MCF 10A (cell line): ENCODE measurements at regions not wholly inside any gene's neighbourhood (a gene's known extent, or its start where the extent isn't known, plus 50 kb on each side); places are given as distances from the start of the nearest gene placed in this dataset.

Source experiments
- BruUV-seq: library from RNA; stranded (reverse); fragments of 400-500 nt; replicated peaks from 2 replicates; lab custom pipeline; 2021; lab: Mats Ljungman, UMichigan
- CTCF ChIA-PET: fragments of 300-600 bp; sonication (Branson Sonifier 250); formaldehyde crosslinking; extraction: SDS; loops from one replicate; lab custom pipeline; 2021; ENCODE audit warnings: antibody characterized with exemption, inconsistent platforms; lab: Yijun Ruan, JAX
- POLR2A ChIA-PET: fragments of 300-600, 350-650 bp; sonication (Branson Sonifier 250); formaldehyde crosslinking; extraction: SDS; loops from one replicate; lab custom pipeline; 2020; ENCODE audit warnings: antibody characterized with exemption, inconsistent platforms; lab: Yijun Ruan, JAX
- DNase-seq: peaks from one replicate; pipeline ENCODE4 v3.0.0-alpha.2; 2018; ENCODE audit not compliant: unreplicated experiment
- H3K27ac Mint-ChIP-seq: one replicate; pipeline ENCODE4 v1.8.0; 2022; ENCODE audit warnings: mild to moderate bottlenecking, low read depth, mixed read lengths; ENCODE audit not compliant: unreplicated experiment
- H3K27me3 Mint-ChIP-seq: one replicate; pipeline ENCODE4 v1.8.0; 2022; ENCODE audit warnings: mixed read lengths; ENCODE audit not compliant: insufficient read depth, unreplicated experiment
- H3K36me3 Mint-ChIP-seq: one replicate; pipeline ENCODE4 v1.8.0; 2022; ENCODE audit warnings: mild to moderate bottlenecking, moderate library complexity, mixed read lengths; ENCODE audit not compliant: insufficient read depth, unreplicated experiment
- H3K4me1 Mint-ChIP-seq: one replicate; pipeline ENCODE4 v1.8.0; 2022; ENCODE audit warnings: mixed read lengths; ENCODE audit not compliant: insufficient read depth, unreplicated experiment
- H3K4me3 Mint-ChIP-seq: one replicate; pipeline ENCODE4 v1.8.0; 2022; ENCODE audit warnings: mild to moderate bottlenecking, moderate library complexity, mixed read lengths; ENCODE audit not compliant: unreplicated experiment
- H3K9me3 Mint-ChIP-seq: one replicate; pipeline ENCODE4 v1.8.0; 2022; ENCODE audit warnings: mixed read lengths; ENCODE audit not compliant: unreplicated experiment
- CTCF ChIP-seq: fragments of 200-600 bp; IDR thresholded peaks from one replicate; pipeline ENCODE4 v1.8.0; 2022; ENCODE audit warnings: antibody characterized with exemption, mild to moderate bottlenecking; ENCODE audit not compliant: unreplicated experiment
- intact Hi-C: fragments of 100-400 bp; cut with micrococcal nuclease; formaldehyde crosslinking; loops from 2 replicates; pipeline ENCODE4 v1.14.1; 2022

GRCh38 chr3:127097481-127097880, 95.5 kb upstream of the PRR23E start:
- intact Hi-C loops, result no loop called here
- DNase-seq, result no peak
- Mint-ChIP-seq H3K27me3 (no peaks in the 10 kb centered on the region), H3K4me3 (no peak overlapping the region), H3K27ac (no peak overlapping the region), H3K36me3 (no peaks in the 10 kb centered on the region), H3K4me1 (no peaks in the 10 kb centered on the region), H3K9me3 (no peaks in the 10 kb centered on the region)
- ChIA-PET POLR2A (interaction anchor here (0.7 kb wide), 1 partner anchor 350 kb away, joined by 4 read pairs; no protein-coding TSS in a partner anchor), CTCF (interaction anchor here (0.5 kb wide), 1 partner anchor 109 kb away, joined by 3 read pairs; no protein-coding TSS in a partner anchor)
- TF ChIP-seq CTCF, result no peak
- no TSS peak for BruUV-seq

GRCh38 chr3:127099982-127100381, 92.9 kb upstream of the PRR23E start:
- Mint-ChIP-seq H3K9me3 (no peaks in the 10 kb centered on the region), H3K4me3 (no peak overlapping the region), H3K4me1 (no peaks in the 10 kb centered on the region), H3K36me3 (no peaks in the 10 kb centered on the region), H3K27ac (no peak overlapping the region), H3K27me3 (no peaks in the 10 kb centered on the region)
- no peak for TF ChIP-seq CTCF
- CTCF ChIA-PET, result no interaction called here
- no TSS peak for BruUV-seq
- no peak for DNase-seq
- POLR2A ChIA-PET, result no interaction called here
- intact Hi-C loops, result no loop called here

GRCh38 chr3:127100459-127101410, 92.2 kb upstream of the PRR23E start:
- Mint-ChIP-seq H3K27ac (no peak overlapping the region), H3K4me1 (no peaks in the 10 kb centered on the region), H3K9me3 (no peaks in the 10 kb centered on the region), H3K36me3 (no peaks in the 10 kb centered on the region), H3K27me3 (no peaks in the 10 kb centered on the region), H3K4me3 (no peak overlapping the region)
- POLR2A ChIA-PET, result no interaction called here
- DNase-seq, result no peak
- no TSS peak for BruUV-seq
- TF ChIP-seq CTCF, result no peak
- intact Hi-C loops, result no loop called here
- CTCF ChIA-PET, result interaction anchor here (0.6 kb wide), 1 partner anchor 9 kb away, joined by 3 read pairs; no protein-coding TSS in a partner anchor

- DNase-seq, result no peak
- no TSS peak for BruUV-seq
- ChIA-PET POLR2A (no interaction called here), CTCF (interaction anchor here (0.6 kb wide), 1 partner anchor 9 kb away, joined by 3 read pairs; no protein-coding TSS in a partner anchor)
- intact Hi-C loops, result no loop called here
- no peak for TF ChIP-seq CTCF
- no peaks in the 10 kb centered on the region for H3K9me3 Mint-ChIP-seq
- H3K27me3 Mint-ChIP-seq, result no peaks in the 10 kb centered on the region
- H3K4me3 Mint-ChIP-seq, result no peak overlapping the region
- no peaks in the 10 kb centered on the region for H3K36me3 Mint-ChIP-seq
- no peaks in the 10 kb centered on the region for H3K4me1 Mint-ChIP-seq
- no peak overlapping the region for H3K27ac Mint-ChIP-seq
These were observed 91.3 kb upstream of the PRR23E start for GRCh38 chr3:127101411-127102187.
